ENCODE measurements at regions not wholly inside any gene's neighbourhood (a gene's known extent, or its start where the extent isn't known, plus 50 kb on each side); places are given as distances from the start of the nearest gene placed in this dataset.
A peak's percentile ranks its signal among the peaks of the same experiment; 100 is the strongest.

DNA sequence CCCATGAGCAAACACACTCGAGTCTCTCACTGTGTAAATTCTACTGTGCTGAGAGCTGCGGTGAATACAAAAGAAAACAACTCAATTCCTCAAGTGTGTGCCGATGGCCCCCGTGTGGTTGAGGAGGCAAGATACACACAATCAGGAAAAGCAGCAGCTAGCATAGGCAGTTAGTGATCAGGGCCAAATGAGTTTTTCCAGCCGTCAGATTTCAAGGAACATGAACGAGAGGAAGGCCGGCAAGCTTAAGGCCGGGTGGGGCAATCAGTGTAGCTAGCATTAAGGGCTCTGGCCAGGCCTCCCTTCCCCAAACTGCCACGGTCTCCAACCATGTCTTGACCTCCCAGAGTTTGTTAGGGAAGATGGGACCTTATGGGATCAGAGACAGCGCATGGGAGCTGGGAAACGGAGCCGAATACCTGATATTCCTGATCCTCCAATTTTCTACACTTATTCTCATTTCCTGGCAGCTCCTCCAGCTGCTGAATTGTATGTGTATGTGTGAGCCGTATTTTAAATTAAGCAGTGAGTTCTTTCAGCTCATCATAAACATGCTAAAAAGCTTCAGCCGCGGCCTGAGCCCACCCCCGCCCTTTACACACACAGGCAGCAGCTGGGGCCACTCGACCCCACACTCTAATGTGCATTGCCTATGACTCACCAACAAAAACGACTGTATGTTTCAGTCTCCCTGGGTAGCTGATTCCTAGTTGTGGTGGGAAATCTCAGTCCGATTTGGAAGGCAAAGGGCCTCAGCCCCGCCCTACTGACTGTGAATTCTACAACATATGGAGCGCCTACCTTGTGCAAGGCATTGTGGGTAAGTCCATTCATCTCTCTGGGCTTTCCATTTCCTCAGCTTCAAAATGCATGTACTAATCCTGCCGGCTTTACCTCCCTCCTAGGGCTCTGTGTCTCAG, 59.9 kb downstream of the RTL9 start:
- Histone ChIP-seq H3K27me3 (ENCODE audit: control insufficient read depth, insufficient read depth, low read length) (peaks cover 3% of the 10 kb centered on the region; the same call in 1 of the 2 replicates), H3K9me3 (ENCODE audit: control insufficient read depth, insufficient read depth, low read depth, low read length) (no peaks in the 10 kb centered on the region), H3K4me1 (ENCODE audit: control insufficient read depth, insufficient read depth, low read length) (no peaks in the 10 kb centered on the region), H3K36me3 (ENCODE audit: control insufficient read depth, insufficient read depth, low read length) (no peaks in the 10 kb centered on the region), H3K4me3 (ENCODE audit: low read depth in 2 of 2, low read length in 2 of 2) (no peak overlapping the region), H3K27ac (ENCODE audit: low read length) (no peak overlapping the region)
- POLR2A ChIA-PET = no interaction called here
- TF ChIP-seq TCF7L2 (IDR thresholded peaks at IDR 0.05; ENCODE audit: low read depth, low read length) (no peak), CTCF (IDR thresholded peaks at IDR 0.05) (peak; percentile 68)
- DNase-seq (ENCODE audit: low read depth, low spot score) = no peak
- intact Hi-C loops (cut with micrococcal nuclease; ENCODE audit: unreplicated experiment) = no loop called here
- CTCF ChIA-PET = interaction anchor here (0.7 to 1.3 kb wide), 3 partner anchors 23 to 429 kb away, joined by 3 to 5 read pairs (median 3); no protein-coding TSS in a partner anchor
- BruUV-seq (replicated peaks) = no TSS peak
- peak; percentile 78 for ATAC-seq
- in situ Hi-C loops (cut with HindIII; ENCODE audit: low pct_unique_long_range_greater_than_20kb, low sequenced_read_pairs) = no loop called here

DNA sequence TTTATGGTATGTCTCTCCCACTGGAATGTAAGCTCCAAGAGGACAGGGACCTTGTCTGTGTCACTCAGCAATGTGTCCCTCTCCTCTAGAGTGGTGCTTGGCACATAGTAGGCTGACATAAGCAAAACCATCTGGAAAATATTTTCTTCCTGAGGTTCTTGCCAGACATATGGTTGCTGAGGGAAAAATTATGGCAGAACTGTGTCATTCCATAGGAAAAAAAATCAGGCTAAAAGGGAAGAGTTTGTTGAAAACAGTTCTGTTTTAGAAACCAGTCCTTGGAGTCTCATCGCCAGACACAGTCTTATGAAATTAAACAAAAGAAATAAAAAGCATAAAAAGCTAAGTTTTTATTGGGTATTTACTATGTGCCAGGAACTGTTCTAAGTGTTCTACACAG, 60.9 kb downstream of the RTL9 start:
- in situ Hi-C loops (cut with HindIII; ENCODE audit: low pct_unique_long_range_greater_than_20kb, low sequenced_read_pairs) (no loop called here), intact Hi-C loops (cut with micrococcal nuclease; ENCODE audit: unreplicated experiment) (no loop called here)
- H3K4me1 ChIP-seq (ENCODE audit: control insufficient read depth, insufficient read depth, low read length) = no peaks in the 10 kb centered on the region
- POLR2A ChIA-PET = no interaction called here
- H3K9me3 ChIP-seq (ENCODE audit: control insufficient read depth, insufficient read depth, low read depth, low read length) = no peaks in the 10 kb centered on the region
- ATAC-seq = no peak
- peaks cover 3% of the 10 kb centered on the region; the same call in 1 of the 2 replicates for H3K27me3 ChIP-seq (ENCODE audit: control insufficient read depth, insufficient read depth, low read length)
- CTCF ChIA-PET = interaction anchor here (0.7 to 1.3 kb wide), 2 partner anchors 259 to 428 kb away, joined by 3 read pairs; no protein-coding TSS in a partner anchor
- BruUV-seq (replicated peaks) = no TSS peak
- DNase-seq (ENCODE audit: low read depth, low spot score) = no peak
- TF ChIP-seq REST (IDR thresholded peaks at IDR 0.05; ENCODE audit: insufficient read depth in 1 of 2, low read depth in 2 of 2, low read length in 1 of 2) (no peak), SIN3A (IDR thresholded peaks at IDR 0.05; ENCODE audit: borderline replicate concordance, insufficient read depth, low read depth, low read length) (no peak), TCF7L2 (IDR thresholded peaks at IDR 0.05; ENCODE audit: low read depth, low read length) (no peak), POLR2AphosphoS5 (IDR thresholded peaks at IDR 0.05; ENCODE audit: low read depth, low read length) (no peak), CTCF (IDR thresholded peaks at IDR 0.05) (no peak)
- no peak overlapping the region for H3K27ac ChIP-seq (ENCODE audit: low read length)
- no peak overlapping the region for H3K4me3 ChIP-seq (ENCODE audit: low read depth in 2 of 2, low read length in 2 of 2)
- H3K36me3 ChIP-seq (ENCODE audit: control insufficient read depth, insufficient read depth, low read length) = no peaks in the 10 kb centered on the region

All from Panc1 (cell line).